DND-41 (cell line): ENCODE measurements at regions not wholly inside any gene's neighbourhood (a gene's known extent, or its start where the extent isn't known, plus 50 kb on each side); places are given as distances from the start of the nearest gene placed in this dataset.

Experiments used
- ATAC-seq: fragments of 200-7000 bp; cut with Tn5 transposase; 3 replicates; pipeline ENCODE4 v1.9.1; 2021; ENCODE audit warnings: low read depth; ENCODE audit not compliant: insufficient read depth
- DNase-seq: peaks from one replicate; pipeline ENCODE4 v3.0.0-alpha.2; 2020
- H2AFZ ChIP-seq: 2 replicates; pipeline ENCODE4 v1.6.0; 2012; ENCODE audit warnings: low read depth, low read length
- H3K27ac ChIP-seq: 2 replicates; pipeline ENCODE4 v1.5.1; 2012; ENCODE audit warnings: low read length, inconsistent platforms
- H3K27me3 ChIP-seq: fragments of 200-600 bp; sonication (generic); 2 replicates; pipeline ENCODE4 v1.6.0; 2012; ENCODE audit warnings: low read length, mild to moderate bottlenecking, inconsistent platforms; ENCODE audit not compliant: insufficient read depth, poor library complexity
- H3K36me3 ChIP-seq: 2 replicates; pipeline ENCODE4 v1.5.1; 2012; ENCODE audit warnings: low read length, inconsistent platforms; ENCODE audit not compliant: insufficient read depth
- H3K4me1 ChIP-seq: 2 replicates; pipeline ENCODE4 v1.5.1; 2012; ENCODE audit warnings: mild to moderate bottlenecking, low read length; ENCODE audit not compliant: insufficient read depth
- H3K4me2 ChIP-seq: 2 replicates; pipeline ENCODE4 v1.6.0; 2012; ENCODE audit warnings: mild to moderate bottlenecking, moderate library complexity, low read length, inconsistent platforms; ENCODE audit not compliant: insufficient read depth
- H3K4me3 ChIP-seq, 2 experiments: fragments of 200-600 bp in 1 of 2; shearing (Covaris generic) in 1 of 2; 2 replicates each; pipeline ENCODE4 v1.5.1; 2012 to 2016; ENCODE audit warnings: inconsistent platforms in 2 of 2, low read length in 2 of 2, mild to moderate bottlenecking in 2 of 2, low read depth in 1 of 2, moderate library complexity in 1 of 2
- H3K79me2 ChIP-seq: 2 replicates; pipeline ENCODE4 v1.6.0; 2012; ENCODE audit warnings: low read length, inconsistent platforms; ENCODE audit not compliant: insufficient read depth
- H3K9ac ChIP-seq: 2 replicates; pipeline ENCODE4 v1.6.0; 2012; ENCODE audit warnings: low read depth, mild to moderate bottlenecking, inconsistent platforms, low read length, moderate library complexity
- H3K9me3 ChIP-seq: 2 replicates; pipeline ENCODE4 v1.5.1; 2012; ENCODE audit warnings: low read length, moderate library complexity, mild to moderate bottlenecking, inconsistent platforms; ENCODE audit not compliant: insufficient read depth, severe bottlenecking
- H4K20me1 ChIP-seq: 2 replicates; pipeline ENCODE4 v1.6.0; 2012; ENCODE audit warnings: low read length; ENCODE audit not compliant: insufficient read depth
- CTCF ChIP-seq: IDR thresholded peaks from 2 replicates; pipeline ENCODE4 v1.5.1; 2012; ENCODE audit warnings: borderline replicate concordance, low read length, moderate library complexity, mild to moderate bottlenecking; ENCODE audit not compliant: poor library complexity, severe bottlenecking; ENCODE audit errors: extremely low read depth
- EZH2 ChIP-seq: IDR thresholded peaks from 3 replicates; pipeline ENCODE4 v1.6.1; 2012; ENCODE audit warnings: borderline replicate concordance, low read depth, mild to moderate bottlenecking, moderate library complexity, low read length, inconsistent platforms; ENCODE audit not compliant: severe bottlenecking

- H3K27me3 ChIP-seq, result no peaks in the 10 kb centered on the region
- DNase-seq, result no peak
- no peak overlapping the region for H3K27ac ChIP-seq
- H3K36me3 ChIP-seq, result no peaks in the 10 kb centered on the region
- no peak for TF ChIP-seq CTCF
- TF ChIP-seq EZH2, result no peak
- no peak overlapping the region for H3K4me3 ChIP-seq
- H3K4me2 ChIP-seq, result no peak overlapping the region
- H3K4me1 ChIP-seq, result peaks cover 13% of the 10 kb centered on the region
- no peak overlapping the region for H3K9ac ChIP-seq
- H4K20me1 ChIP-seq, result no peaks in the 10 kb centered on the region
- no peaks in the 10 kb centered on the region for H3K9me3 ChIP-seq
- no peaks in the 10 kb centered on the region for H3K79me2 ChIP-seq
- no peak for ATAC-seq
- H2AFZ ChIP-seq, result no peak overlapping the region
Observed at GRCh38 chr9:13570068-13570974, 290.8 kb upstream of the MPDZ start.

DNA sequence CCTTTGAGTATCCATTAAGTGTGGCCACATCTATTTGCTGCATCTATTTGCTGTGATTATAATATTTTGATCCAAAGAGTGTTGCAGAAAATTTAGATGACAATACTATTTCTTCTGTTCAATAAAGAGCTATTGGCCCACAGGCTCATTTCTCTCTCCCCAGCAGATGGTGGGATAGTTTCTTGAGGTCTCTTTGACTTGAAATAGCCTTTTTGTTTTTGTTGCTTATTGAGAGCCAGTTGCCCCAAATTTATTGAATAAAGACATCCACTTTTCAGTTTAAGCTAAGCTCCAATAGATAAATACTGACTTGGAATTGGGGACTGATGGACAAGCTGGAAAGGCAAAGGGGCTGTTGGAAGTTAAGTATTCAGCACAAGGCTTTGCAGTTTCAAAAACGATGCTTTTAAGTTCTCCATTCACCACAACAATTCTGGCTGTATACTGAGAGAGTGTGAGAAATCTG, 290.1 kb upstream of the MPDZ start:
- H3K79me2 ChIP-seq, result no peaks in the 10 kb centered on the region
- H3K36me3 ChIP-seq, result no peaks in the 10 kb centered on the region
- no peaks in the 10 kb centered on the region for H3K9me3 ChIP-seq
- no peak overlapping the region for H3K27ac ChIP-seq
- H3K4me3 ChIP-seq, result no peak overlapping the region
- H4K20me1 ChIP-seq, result no peaks in the 10 kb centered on the region
- no peaks in the 10 kb centered on the region for H3K27me3 ChIP-seq
- no peak overlapping the region for H3K9ac ChIP-seq
- peak overlapping the region; percentile 45; the same call in 1 of the 2 replicates for H3K4me2 ChIP-seq
- peak overlapping the region; percentile 39; the same call in 1 of the 2 replicates for H2AFZ ChIP-seq
- ATAC-seq (no peak), DNase-seq (no peak)
- TF ChIP-seq CTCF (no peak), EZH2 (no peak)
- peaks cover 13% of the 10 kb centered on the region for H3K4me1 ChIP-seq

GRCh38 chr9:13568841-13569601, 289.5 kb upstream of the MPDZ start:
- H2AFZ ChIP-seq, result peak overlapping the region; percentile 62
- peak; percentile 56 for DNase-seq

More at GRCh38 chr9:13568841-13569601, 289.5 kb upstream of the MPDZ start:
- Histone ChIP-seq H3K9ac (peak overlapping the region; percentile 23; the same call in 1 of the 2 replicates), H3K9me3 (no peaks in the 10 kb centered on the region), H3K4me1 (peaks cover 13% of the 10 kb centered on the region), H4K20me1 (no peaks in the 10 kb centered on the region), H3K27me3 (no peaks in the 10 kb centered on the region), H3K4me3 (no peak overlapping the region; a peak in 1 of 4 replicates), H3K4me2 (peak overlapping the region; percentile 45), H3K36me3 (no peaks in the 10 kb centered on the region), H3K79me2 (no peaks in the 10 kb centered on the region), H3K27ac (peak overlapping the region; percentile 47; the same call in 1 of the 2 replicates)
- ATAC-seq, result peak; percentile 97
- TF ChIP-seq EZH2, result no peak
- TF ChIP-seq CTCF, result no peak
